OCI-LY1 (cell line): ENCODE measurements at regions not wholly inside any gene's neighbourhood (a gene's known extent, or its start where the extent isn't known, plus 50 kb on each side); places are given as distances from the start of the nearest gene placed in this dataset.

Experiments used
- H2AFZ ChIP-seq: fragments of 200-600 bp; sonication (generic), shearing (Covaris generic); 2 replicates; pipeline ENCODE4 v1.6.0; 2014; ENCODE audit warnings: antibody characterized with exemption, mild to moderate bottlenecking, low read length
- H3F3A ChIP-seq: fragments of 200-600 bp; sonication (generic), shearing (Covaris generic); 2 replicates; pipeline ENCODE4 v1.6.0; 2014; ENCODE audit warnings: mild to moderate bottlenecking, antibody characterized with exemption, low read length, moderate library complexity; ENCODE audit not compliant: insufficient read depth
- H3K27ac ChIP-seq: fragments of 200-600 bp; sonication (generic); 2 replicates; pipeline ENCODE4 v1.5.1; 2014; ENCODE audit warnings: low read length, mixed run types, mild to moderate bottlenecking, low read depth; ENCODE audit not compliant: poor library complexity, severe bottlenecking
- H3K27me3 ChIP-seq: fragments of 200-600 bp; sonication (generic); 2 replicates; pipeline ENCODE4 v1.6.0; 2014; ENCODE audit warnings: antibody characterized with exemption, mild to moderate bottlenecking, low read length, moderate library complexity; ENCODE audit not compliant: insufficient read depth
- H3K36me3 ChIP-seq: fragments of 200-600 bp; sonication (generic); 2 replicates; pipeline ENCODE4 v1.6.1; 2014; ENCODE audit warnings: mild to moderate bottlenecking, antibody characterized with exemption, low read length, moderate library complexity, mixed read lengths; ENCODE audit not compliant: insufficient read depth
- H3K4me1 ChIP-seq: fragments of 200-600 bp; sonication (generic); 2 replicates; pipeline ENCODE4 v1.5.1; 2014; ENCODE audit warnings: mild to moderate bottlenecking, low read length, moderate library complexity; ENCODE audit not compliant: insufficient read depth, severe bottlenecking
- H3K4me2 ChIP-seq: fragments of 200-600 bp; sonication (generic), shearing (Covaris generic); 2 replicates; pipeline ENCODE4 v1.6.1; 2014; ENCODE audit warnings: low read length
- H3K4me3 ChIP-seq: fragments of 200-600 bp; sonication (generic); 2 replicates; pipeline ENCODE4 v1.5.1; 2014; ENCODE audit warnings: low read length, low read depth, mild to moderate bottlenecking, mixed read lengths; ENCODE audit not compliant: poor library complexity, severe bottlenecking
- H3K79me2 ChIP-seq: fragments of 200-600 bp; shearing (Covaris generic); 2 replicates; pipeline ENCODE4 v1.6.1; 2016; ENCODE audit warnings: mixed run types, low read length, mixed read lengths; ENCODE audit not compliant: insufficient read depth
- H3K9ac ChIP-seq: fragments of 200-600 bp; sonication (generic), shearing (Covaris generic); 2 replicates; pipeline ENCODE4 v1.6.1; 2014; ENCODE audit warnings: mild to moderate bottlenecking, low read length, mixed read lengths
- H3K9me2 ChIP-seq: fragments of 200-600 bp; sonication (generic), shearing (Covaris generic); 2 replicates; pipeline ENCODE4 v1.6.1; 2014; ENCODE audit warnings: low read depth, mild to moderate bottlenecking, low read length, mixed read lengths
- H3K9me3 ChIP-seq: fragments of 200-600 bp; shearing (Covaris generic); 2 replicates; pipeline ENCODE4 v1.6.1; 2014; ENCODE audit warnings: low read length, mixed read lengths
- H4K20me1 ChIP-seq: fragments of 200-600 bp; sonication (generic), shearing (Covaris generic); 2 replicates; pipeline ENCODE4 v1.6.0; 2016; ENCODE audit warnings: mild to moderate bottlenecking, low read length; ENCODE audit not compliant: insufficient read depth
- CTCF ChIP-seq: fragments of 200-600 bp; sonication (generic), shearing (Covaris generic); IDR thresholded peaks from 2 replicates; pipeline ENCODE4 v1.5.1; 2017; ENCODE audit warnings: mild to moderate bottlenecking, antibody characterized with exemption, low read length, moderate library complexity, mixed read lengths
- EZH2 ChIP-seq: fragments of 200-600 bp; sonication (generic), shearing (Covaris generic); IDR thresholded peaks from 2 replicates; pipeline ENCODE4 v1.8.0; 2017; ENCODE audit warnings: borderline replicate concordance, mixed run types, mild to moderate bottlenecking, antibody characterized with exemption, low read length, moderate library complexity, mixed read lengths

GRCh38 chr14:95406756-95407277 is 87.1 kb upstream of the CLMN start:
- no peaks in the 10 kb centered on the region for H3K27me3 ChIP-seq
- no peak overlapping the region for H3K4me2 ChIP-seq
- no peaks in the 10 kb centered on the region for H4K20me1 ChIP-seq
- H3F3A ChIP-seq = no peaks in the 10 kb centered on the region
- H3K9me2 ChIP-seq = no peaks in the 10 kb centered on the region
- no peaks in the 10 kb centered on the region for H3K4me1 ChIP-seq
- no peaks in the 10 kb centered on the region for H3K79me2 ChIP-seq
- H3K27ac ChIP-seq = no peak overlapping the region
- no peaks in the 10 kb centered on the region for H3K36me3 ChIP-seq
- TF ChIP-seq EZH2 (no peak), CTCF (no peak)
- no peak overlapping the region for H3K9ac ChIP-seq
- H3K4me3 ChIP-seq = no peak overlapping the region
- no peaks in the 10 kb centered on the region for H3K9me3 ChIP-seq
- no peak overlapping the region for H2AFZ ChIP-seq

GRCh38 chr14:95404583-95404982 is 84.9 kb upstream of the CLMN start:
- Histone ChIP-seq H4K20me1 (no peaks in the 10 kb centered on the region), H3K36me3 (no peaks in the 10 kb centered on the region), H3K27me3 (no peaks in the 10 kb centered on the region), H3F3A (no peaks in the 10 kb centered on the region), H3K79me2 (no peaks in the 10 kb centered on the region), H3K9me3 (no peaks in the 10 kb centered on the region), H3K4me2 (no peak overlapping the region), H3K27ac (no peak overlapping the region), H3K9me2 (no peaks in the 10 kb centered on the region), H2AFZ (no peak overlapping the region), H3K4me3 (no peak overlapping the region), H3K4me1 (no peaks in the 10 kb centered on the region), H3K9ac (no peak overlapping the region)
- no peak for TF ChIP-seq CTCF
- TF ChIP-seq EZH2 = no peak

GRCh38 chr14:95402578-95402977 is 82.9 kb upstream of the CLMN start:
- no peaks in the 10 kb centered on the region for H3K9me2 ChIP-seq

More at GRCh38 chr14:95402578-95402977, 82.9 kb upstream of the CLMN start:
- H3K9me3 ChIP-seq = no peaks in the 10 kb centered on the region
- H3F3A ChIP-seq = no peaks in the 10 kb centered on the region
- TF ChIP-seq EZH2 = no peak
- no peak for TF ChIP-seq CTCF
- no peak overlapping the region for H3K9ac ChIP-seq
- no peak overlapping the region for H3K4me3 ChIP-seq
- H3K4me2 ChIP-seq = no peak overlapping the region
- no peaks in the 10 kb centered on the region for H4K20me1 ChIP-seq
- H2AFZ ChIP-seq = no peak overlapping the region
- H3K79me2 ChIP-seq = no peaks in the 10 kb centered on the region
- H3K27ac ChIP-seq = no peak overlapping the region
- H3K4me1 ChIP-seq = no peaks in the 10 kb centered on the region
- no peaks in the 10 kb centered on the region for H3K36me3 ChIP-seq
- H3K27me3 ChIP-seq = no peaks in the 10 kb centered on the region; the same call in 1 of the 2 replicates
